GM12878 (cell line): ENCODE measurements at regions not wholly inside any gene's neighbourhood (a gene's known extent, or its start where the extent isn't known, plus 50 kb on each side); places are given as distances from the start of the nearest gene placed in this dataset.

Experiments
- ATAC-seq: fragments of 200-7000 bp; cut with Tn5 transposase; 3 replicates; pipeline ENCODE4 v1.9.1; 2020; ENCODE audit warnings: mild to moderate bottlenecking, moderate library complexity
- BruUV-seq: library from RNA; stranded (reverse); fragments of 400-500 nt; replicated peaks from 2 replicates; lab custom pipeline; 2021; lab: Mats Ljungman, UMichigan
- CTCF ChIA-PET: fragments of 300-600 bp; sonication (Branson Sonifier 250); formaldehyde crosslinking; extraction: SDS; loops from one replicate; lab custom pipeline; 2021; ENCODE audit warnings: inconsistent platforms; lab: Yijun Ruan, JAX
- POLR2A ChIA-PET: fragments of 350-600 bp; formaldehyde crosslinking; extraction: SDS; loops from one replicate; lab custom pipeline; 2021; ENCODE audit warnings: inconsistent platforms; lab: Charles Lee
- RAD21 ChIA-PET: fragments of 300-600 bp; sonication (Branson Sonifier 250); formaldehyde crosslinking; loops from one replicate; lab custom pipeline; 2023; ENCODE audit warnings: antibody characterized with exemption; ENCODE audit not compliant: unreplicated experiment; lab: Charles Lee
- SMC1A ChIA-PET: fragments of 300-600 bp; sonication (Branson Sonifier 250); formaldehyde crosslinking; loops from one replicate; lab custom pipeline; 2023; ENCODE audit not compliant: unreplicated experiment, uncharacterized antibody; lab: Charles Lee
- DNase-seq: peaks from one replicate; pipeline ENCODE4 v3.0.0-alpha.2; 2011; ENCODE audit warnings: low read depth, low spot score
- FAIRE-seq: peaks from 3 replicates; lab custom pipeline; 2011; peaks lifted over from hg19 to GRCh38; lab: Jason Lieb, UNC
- H2AFZ ChIP-seq: 2 replicates; pipeline ENCODE4 v1.6.0; 2011; ENCODE audit warnings: low read depth, low read length, control low read depth; ENCODE audit not compliant: control insufficient read depth
- H3K27ac ChIP-seq: 2 replicates; pipeline ENCODE4 v1.5.1; 2011; ENCODE audit warnings: control low read depth; ENCODE audit not compliant: control insufficient read depth, insufficient read depth
- H3K27me3 ChIP-seq, 2 experiments: replicated peaks in 1 of 2; 2 replicates each; pipeline versions ENCODE4 v1.6.0 to v1.6.1; 2011; ENCODE audit warnings: low read length in 1 of 2; ENCODE audit not compliant: control insufficient read depth in 2 of 2, insufficient read depth in 2 of 2
- H3K36me3 ChIP-seq, 2 experiments: 2 replicates each; pipeline ENCODE4 v1.5.1; 2011; ENCODE audit warnings: low read length in 1 of 2; ENCODE audit not compliant: control insufficient read depth in 2 of 2, insufficient read depth in 2 of 2
- H3K4me1 ChIP-seq: 2 replicates; pipeline ENCODE4 v1.6.1; 2011; ENCODE audit warnings: mild to moderate bottlenecking, low read length, moderate library complexity, mixed read lengths; ENCODE audit not compliant: control insufficient read depth, insufficient read depth
- H3K4me2 ChIP-seq: 2 replicates; pipeline ENCODE4 v1.6.0; 2011; ENCODE audit warnings: control low read depth; ENCODE audit not compliant: control insufficient read depth, insufficient read depth
- H3K4me3 ChIP-seq: fragments of 200-600 bp; sonication (generic); 2 replicates; pipeline ENCODE4 v1.5.1; 2016
- H3K79me2 ChIP-seq: 2 replicates; pipeline ENCODE4 v1.6.0; 2011; ENCODE audit warnings: low read length; ENCODE audit not compliant: control insufficient read depth, insufficient read depth
- H3K9ac ChIP-seq: 2 replicates; pipeline ENCODE4 v1.8.0; 2011; ENCODE audit warnings: low read length, control low read depth, mixed read lengths; ENCODE audit not compliant: control insufficient read depth, insufficient read depth
- H3K9me3 ChIP-seq: replicated peaks from 3 replicates; pipeline ENCODE4 v1.5.1; 2011; ENCODE audit warnings: mild to moderate bottlenecking, low read length; ENCODE audit not compliant: control insufficient read depth, insufficient read depth
- H4K20me1 ChIP-seq: 2 replicates; pipeline ENCODE4 v1.6.0; 2011; ENCODE audit not compliant: control insufficient read depth, insufficient read depth
- BCL11A ChIP-seq: IDR thresholded peaks from 2 replicates; pipeline ENCODE4 v1.6.1; 2011; ENCODE audit warnings: low read depth, low read length
- CBFB ChIP-seq: IDR thresholded peaks from 2 replicates; pipeline ENCODE4 v1.6.1; 2016; ENCODE audit warnings: antibody characterized with exemption, low read depth
- CHD2 ChIP-seq: IDR thresholded peaks from 2 replicates; pipeline ENCODE4 v1.6.1; 2011; ENCODE audit warnings: low read depth, low read length, improper control_type of control experiment, borderline replicate concordance
- EED ChIP-seq: sonication (generic); IDR thresholded peaks from 2 replicates; pipeline ENCODE4 v1.6.1; 2016; ENCODE audit warnings: antibody characterized with exemption, low read depth
- GABPA ChIP-seq: IDR thresholded peaks from 2 replicates; pipeline ENCODE4 v1.6.1; 2014; ENCODE audit warnings: antibody characterized with exemption, low read depth, mild to moderate bottlenecking, inconsistent platforms
- MTA3 ChIP-seq: IDR thresholded peaks from 2 replicates; pipeline ENCODE4 v1.6.1; 2012; ENCODE audit warnings: low read length, inconsistent platforms, borderline replicate concordance
- NFIC ChIP-seq: IDR thresholded peaks from 2 replicates; pipeline ENCODE4 v1.6.1; 2012; ENCODE audit warnings: low read depth, mild to moderate bottlenecking, inconsistent platforms, low read length, moderate library complexity
- NRF1 ChIP-seq: conservative IDR thresholded peaks from 2 replicates; pipeline ENCODE4 v1.6.1; 2011; ENCODE audit warnings: mild to moderate bottlenecking, low read depth, low read length, improper control_type of control experiment
- PML ChIP-seq: IDR thresholded peaks from 2 replicates; pipeline ENCODE4 v1.6.1; 2012; ENCODE audit warnings: low read length, inconsistent platforms
- POU2F2 ChIP-seq: IDR thresholded peaks from 3 replicates; pipeline ENCODE4 v1.6.1; 2011; ENCODE audit warnings: low read depth, mild to moderate bottlenecking, low read length, borderline replicate concordance
- SMAD1 ChIP-seq: fragments of 450-650 bp; IDR thresholded peaks from 2 replicates; pipeline ENCODE4 v1.6.1; 2018; ENCODE audit warnings: mild to moderate bottlenecking, low read depth; ENCODE audit not compliant: partially characterized antibody
- WRNIP1 ChIP-seq: IDR thresholded peaks from 2 replicates; pipeline ENCODE4 v1.6.1; 2011; ENCODE audit warnings: low read depth, low read length, improper control_type of control experiment, borderline replicate concordance
- YY1 ChIP-seq: IDR thresholded peaks from 2 replicates; pipeline ENCODE4 v1.6.1; 2011; ENCODE audit warnings: low read depth, mild to moderate bottlenecking, low read length
- ZNF207 ChIP-seq: fragments of 450-650 bp; IDR thresholded peaks from 2 replicates; pipeline ENCODE4 v1.6.1; 2014; ENCODE audit warnings: antibody characterized with exemption, mild to moderate bottlenecking, borderline replicate concordance
- ZNF622 ChIP-seq: fragments of 450-650 bp; IDR thresholded peaks from 2 replicates; pipeline ENCODE4 v1.6.1; 2017; ENCODE audit warnings: mild to moderate bottlenecking, inconsistent platforms
- WGBS: methylation state at CpG from one replicate; pipeline ENCODE4 v1.1.6; 2016; ENCODE audit warnings: low lambda C conversion rate; ENCODE audit not compliant: insufficient replicate concordance, insufficient coverage; ENCODE audit errors: missing lambda C conversion rate; 5-methylcytosine and 5-hydroxymethylcytosine counted together
- in situ Hi-C: fragments of 300-500 bp; cut with MboI; formaldehyde crosslinking; loops from 9 replicates; pipeline ENCODE4 v1.14.3; 2018; ENCODE audit warnings: mixed read lengths
- intact Hi-C: fragments of 100-400 bp; cut with micrococcal nuclease; formaldehyde crosslinking; loops from one replicate; pipeline ENCODE4 v1.14.2; 2022; ENCODE audit not compliant: unreplicated experiment
- TF ChIP-seq, protein P1 (sequence below): IDR thresholded peaks from 2 replicates; pipeline ENCODE4 v1.6.1; 2011; ENCODE audit warnings: mild to moderate bottlenecking, low read depth, low read length, moderate library complexity; ENCODE audit not compliant: insufficient replicate concordance
- TF ChIP-seq, protein P2 (sequence below), 3 experiments: IDR thresholded peaks in 2 of 3; conservative IDR thresholded peaks in 1 of 3; 2 replicates each; pipeline ENCODE4 v1.5.1; 2011; ENCODE audit warnings: low read depth in 3 of 3, low read length in 3 of 3, mild to moderate bottlenecking in 3 of 3, control low read depth in 2 of 3, moderate library complexity in 2 of 3, inconsistent platforms in 1 of 3, mixed read lengths in 1 of 3; ENCODE audit not compliant: control insufficient read depth in 2 of 3, insufficient read depth in 1 of 3; ENCODE audit errors: extremely low read depth in 1 of 3
- TF ChIP-seq, protein P3 (sequence below): fragments of 150-350 bp; IDR thresholded peaks from 2 replicates; pipeline ENCODE4 v1.6.1; 2014; ENCODE audit warnings: mild to moderate bottlenecking, low read depth, low read length

DNA sequence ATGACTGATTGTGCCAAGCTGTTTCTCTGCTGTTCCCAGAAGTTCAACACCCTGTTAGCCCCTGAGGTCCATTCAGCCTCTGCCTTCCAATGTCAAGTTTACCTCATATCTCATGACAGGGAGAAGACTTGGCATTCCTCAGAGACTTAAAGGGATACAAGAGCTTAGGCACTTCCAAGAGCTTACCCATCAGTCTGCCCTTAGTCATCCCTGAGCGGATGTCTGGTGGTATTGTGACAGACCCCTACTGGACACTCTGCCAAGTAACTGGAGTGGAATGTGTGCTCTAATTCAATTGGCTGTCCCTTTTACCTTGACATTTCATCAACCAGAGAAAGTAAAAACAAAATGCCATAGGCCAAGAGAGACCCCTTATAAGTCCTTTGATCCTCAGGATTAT, 151.5 kb downstream of the AASDHPPT start:
- POLR2A ChIA-PET: no interaction called here
- SMC1A ChIA-PET: no interaction called here
- no peak overlapping the region for H3K4me2 ChIP-seq
- H3K4me3 ChIP-seq: no peak overlapping the region
- TF ChIP-seq BCL11A: no peak
- no peak for TF ChIP-seq WRNIP1
- no peak for TF ChIP-seq CHD2
- TF ChIP-seq MTA3: no peak
- no peak for TF ChIP-seq GABPA
- TF ChIP-seq SMAD1: no peak
- no peak for TF ChIP-seq EED
- TF ChIP-seq ZNF207: no peak
- no peak for TF ChIP-seq YY1
- TF ChIP-seq CBFB: no peak
- no peak for TF ChIP-seq NFIC
- TF ChIP-seq, protein P1, sequence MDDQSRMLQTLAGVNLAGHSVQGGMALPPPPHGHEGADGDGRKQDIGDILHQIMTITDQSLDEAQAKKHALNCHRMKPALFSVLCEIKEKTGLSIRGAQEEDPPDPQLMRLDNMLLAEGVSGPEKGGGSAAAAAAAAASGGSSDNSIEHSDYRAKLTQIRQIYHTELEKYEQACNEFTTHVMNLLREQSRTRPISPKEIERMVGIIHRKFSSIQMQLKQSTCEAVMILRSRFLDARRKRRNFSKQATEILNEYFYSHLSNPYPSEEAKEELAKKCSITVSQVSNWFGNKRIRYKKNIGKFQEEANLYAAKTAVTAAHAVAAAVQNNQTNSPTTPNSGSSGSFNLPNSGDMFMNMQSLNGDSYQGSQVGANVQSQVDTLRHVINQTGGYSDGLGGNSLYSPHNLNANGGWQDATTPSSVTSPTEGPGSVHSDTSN: no peak
- TF ChIP-seq PML: no peak
- TF ChIP-seq ZNF622: no peak
- TF ChIP-seq, protein P2, sequence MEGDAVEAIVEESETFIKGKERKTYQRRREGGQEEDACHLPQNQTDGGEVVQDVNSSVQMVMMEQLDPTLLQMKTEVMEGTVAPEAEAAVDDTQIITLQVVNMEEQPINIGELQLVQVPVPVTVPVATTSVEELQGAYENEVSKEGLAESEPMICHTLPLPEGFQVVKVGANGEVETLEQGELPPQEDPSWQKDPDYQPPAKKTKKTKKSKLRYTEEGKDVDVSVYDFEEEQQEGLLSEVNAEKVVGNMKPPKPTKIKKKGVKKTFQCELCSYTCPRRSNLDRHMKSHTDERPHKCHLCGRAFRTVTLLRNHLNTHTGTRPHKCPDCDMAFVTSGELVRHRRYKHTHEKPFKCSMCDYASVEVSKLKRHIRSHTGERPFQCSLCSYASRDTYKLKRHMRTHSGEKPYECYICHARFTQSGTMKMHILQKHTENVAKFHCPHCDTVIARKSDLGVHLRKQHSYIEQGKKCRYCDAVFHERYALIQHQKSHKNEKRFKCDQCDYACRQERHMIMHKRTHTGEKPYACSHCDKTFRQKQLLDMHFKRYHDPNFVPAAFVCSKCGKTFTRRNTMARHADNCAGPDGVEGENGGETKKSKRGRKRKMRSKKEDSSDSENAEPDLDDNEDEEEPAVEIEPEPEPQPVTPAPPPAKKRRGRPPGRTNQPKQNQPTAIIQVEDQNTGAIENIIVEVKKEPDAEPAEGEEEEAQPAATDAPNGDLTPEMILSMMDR (IDR thresholded peaks at IDR 0.05 in 2 of 3, conservative IDR thresholded peaks at IDR 0.05 in 1 of 3; ENCODE audit: control insufficient read depth in 2 of 3, extremely low read depth in 1 of 3, insufficient read depth in 1 of 3, low read depth in 3 of 3, low read length in 3 of 3): no peak
- TF ChIP-seq NRF1: no peak
- TF ChIP-seq, protein P3, sequence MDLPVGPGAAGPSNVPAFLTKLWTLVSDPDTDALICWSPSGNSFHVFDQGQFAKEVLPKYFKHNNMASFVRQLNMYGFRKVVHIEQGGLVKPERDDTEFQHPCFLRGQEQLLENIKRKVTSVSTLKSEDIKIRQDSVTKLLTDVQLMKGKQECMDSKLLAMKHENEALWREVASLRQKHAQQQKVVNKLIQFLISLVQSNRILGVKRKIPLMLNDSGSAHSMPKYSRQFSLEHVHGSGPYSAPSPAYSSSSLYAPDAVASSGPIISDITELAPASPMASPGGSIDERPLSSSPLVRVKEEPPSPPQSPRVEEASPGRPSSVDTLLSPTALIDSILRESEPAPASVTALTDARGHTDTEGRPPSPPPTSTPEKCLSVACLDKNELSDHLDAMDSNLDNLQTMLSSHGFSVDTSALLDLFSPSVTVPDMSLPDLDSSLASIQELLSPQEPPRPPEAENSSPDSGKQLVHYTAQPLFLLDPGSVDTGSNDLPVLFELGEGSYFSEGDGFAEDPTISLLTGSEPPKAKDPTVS: no peak
- no peak for TF ChIP-seq POU2F2
- no peaks in the 10 kb centered on the region; the same call in 1 of the 3 replicates for H3K9me3 ChIP-seq
- intact Hi-C loops: no loop called here
- no peaks in the 10 kb centered on the region for H3K4me1 ChIP-seq
- RAD21 ChIA-PET: no interaction called here
- H3K36me3 ChIP-seq: no peaks in the 10 kb centered on the region
- H3K79me2 ChIP-seq: no peaks in the 10 kb centered on the region
- H2AFZ ChIP-seq: no peak overlapping the region
- no peak for ATAC-seq
- no peak for DNase-seq
- FAIRE-seq: peak; percentile 18
- no peak overlapping the region for H3K9ac ChIP-seq
- H4K20me1 ChIP-seq: no peaks in the 10 kb centered on the region
- in situ Hi-C loops: no loop called here
- CTCF ChIA-PET: no interaction called here
- BruUV-seq: no TSS peak
- 75% methylated on average over 1 of the region's 1 CpG for WGBS
- no peaks in the 10 kb centered on the region for H3K27me3 ChIP-seq
- H3K27ac ChIP-seq: no peak overlapping the region
